ENCODE measurements at regions not wholly inside any gene's neighbourhood (a gene's known extent, or its start where the extent isn't known, plus 50 kb on each side); places are given as distances from the start of the nearest gene placed in this dataset.
"Not testable (repeated sequence)": the region's sequence is repeated elsewhere in the genome, so short reads cannot be mapped to it uniquely, and the experiment has no call there.

GRCh38 chr4:83196921-83197320, 82.4 kb upstream of the PLAC8 start:
- no peaks in the 10 kb centered on the region for H3K9me3 ChIP-seq
- WGBS (ENCODE audit: insufficient coverage, low coverage, low lambda C conversion rate, missing lambda C conversion rate), result 38% methylated on average over 1 of the region's 2 CpGs
- H3K27ac ChIP-seq, result no peak overlapping the region
- intact Hi-C loops (cut with DNase I), result no loop called here
- TF ChIP-seq CTCF (IDR thresholded peaks at IDR 0.05) (no peak), POLR2A (IDR thresholded peaks at IDR 0.05) (no peak)
- no peak for DNase-seq
- H3K27me3 ChIP-seq, result no peaks in the 10 kb centered on the region
- no peaks in the 10 kb centered on the region for H3K36me3 ChIP-seq
- no peak for ATAC-seq
- H3K4me1 ChIP-seq, result no peaks in the 10 kb centered on the region
- no peak overlapping the region for H3K4me3 ChIP-seq

GRCh38 chr4:83195269-83195668, 80.7 kb upstream of the PLAC8 start:
- ATAC-seq, result no peak
- intact Hi-C loops (cut with DNase I), result no loop called here
- Histone ChIP-seq H3K4me3 (no peak overlapping the region), H3K9me3 (no peaks in the 10 kb centered on the region), H3K36me3 (no peaks in the 10 kb centered on the region), H3K27ac (no peak overlapping the region), H3K4me1 (no peaks in the 10 kb centered on the region), H3K27me3 (no peaks in the 10 kb centered on the region)
- WGBS (ENCODE audit: insufficient coverage, low coverage, low lambda C conversion rate, missing lambda C conversion rate), result no CpG with 5 or more reads among the region's 3 CpGs
- DNase-seq, result no peak
- TF ChIP-seq CTCF (IDR thresholded peaks at IDR 0.05) (no peak), POLR2A (IDR thresholded peaks at IDR 0.05) (no peak)

GRCh38 chr4:83194588-83194987, 80.1 kb upstream of the PLAC8 start:
- ATAC-seq (peak in 2 of 4 donors; percentile 31 to 43), DNase-seq (peak in 1 of 3 donors; percentile 30)
- H3K27me3 ChIP-seq; intact Hi-C loops (cut with DNase I); H3K4me1 ChIP-seq; H3K27ac ChIP-seq; H3K36me3 ChIP-seq; H3K4me3 ChIP-seq; H3K9me3 ChIP-seq: not testable (repeated sequence)
- WGBS (ENCODE audit: insufficient coverage, low coverage, low lambda C conversion rate, missing lambda C conversion rate), result 41% methylated on average over 7 of the region's 7 CpGs

GRCh38 chr4:83192634-83193033, 78.1 kb upstream of the PLAC8 start:
- ATAC-seq, result no peak
- 93% methylated on average over 6 of the region's 6 CpGs for WGBS (ENCODE audit: insufficient coverage, low coverage, low lambda C conversion rate, missing lambda C conversion rate)
- Histone ChIP-seq H3K4me1 (no peaks in the 10 kb centered on the region), H3K27me3 (no peaks in the 10 kb centered on the region), H3K4me3 (no peak overlapping the region), H3K27ac (no peak overlapping the region), H3K9me3 (no peaks in the 10 kb centered on the region), H3K36me3 (no peaks in the 10 kb centered on the region)
- intact Hi-C loops (cut with DNase I), result no loop called here
- TF ChIP-seq POLR2A (IDR thresholded peaks at IDR 0.05) (no peak), CTCF (IDR thresholded peaks at IDR 0.05) (no peak)
- no peak for DNase-seq

- TF ChIP-seq CTCF (IDR thresholded peaks at IDR 0.05), result no peak
- no peak for TF ChIP-seq POLR2A (IDR thresholded peaks at IDR 0.05)
- H3K27ac ChIP-seq, result no peak overlapping the region
- no peak overlapping the region for H3K4me3 ChIP-seq
- no peaks in the 10 kb centered on the region for H3K4me1 ChIP-seq
- H3K9me3 ChIP-seq, result no peaks in the 10 kb centered on the region
- ATAC-seq (no peak), DNase-seq (no peak)
- no peaks in the 10 kb centered on the region for H3K27me3 ChIP-seq
- intact Hi-C loops (cut with DNase I), result no loop called here
- no peaks in the 10 kb centered on the region for H3K36me3 ChIP-seq
- 80% methylated on average over 2 of the region's 2 CpGs for WGBS (ENCODE audit: insufficient coverage, low coverage, low lambda C conversion rate, missing lambda C conversion rate)
Observed at GRCh38 chr4:83191026-83191425, 76.5 kb upstream of the PLAC8 start.
